DND-41 (cell line): ENCODE measurements at regions not wholly inside any gene's neighbourhood (a gene's known extent, or its start where the extent isn't known, plus 50 kb on each side); places are given as distances from the start of the nearest gene placed in this dataset.

Experiments used
- EZH2 ChIP-seq: IDR thresholded peaks from 3 replicates; pipeline ENCODE4 v1.6.1; 2012; ENCODE audit warnings: borderline replicate concordance, low read depth, mild to moderate bottlenecking, moderate library complexity, low read length, inconsistent platforms; ENCODE audit not compliant: severe bottlenecking
- TF ChIP-seq, protein P1 (sequence below): IDR thresholded peaks from 2 replicates; pipeline ENCODE4 v1.5.1; 2012; ENCODE audit warnings: borderline replicate concordance, low read length, moderate library complexity, mild to moderate bottlenecking; ENCODE audit not compliant: poor library complexity, severe bottlenecking; ENCODE audit errors: extremely low read depth

DNA sequence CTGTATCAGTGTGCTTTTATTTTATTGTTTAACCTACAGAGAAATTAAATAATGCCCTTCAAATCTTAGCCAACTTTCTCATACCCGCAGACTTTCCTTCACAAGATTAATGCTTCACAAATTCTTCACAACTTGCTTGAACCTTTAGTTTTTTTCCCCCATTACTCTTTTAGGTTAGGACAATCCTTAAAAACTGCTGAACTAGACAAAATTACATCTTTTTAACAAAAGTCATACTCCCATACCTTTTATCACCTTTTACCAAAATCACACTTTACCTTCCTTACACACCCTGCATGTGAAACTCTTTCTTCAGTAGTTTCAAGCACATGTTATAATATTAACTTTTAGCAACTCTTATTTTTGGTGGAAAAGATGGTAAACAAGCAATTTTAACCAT is 58.5 kb downstream of the SCGB2B2 start:
- TF ChIP-seq, protein P1, sequence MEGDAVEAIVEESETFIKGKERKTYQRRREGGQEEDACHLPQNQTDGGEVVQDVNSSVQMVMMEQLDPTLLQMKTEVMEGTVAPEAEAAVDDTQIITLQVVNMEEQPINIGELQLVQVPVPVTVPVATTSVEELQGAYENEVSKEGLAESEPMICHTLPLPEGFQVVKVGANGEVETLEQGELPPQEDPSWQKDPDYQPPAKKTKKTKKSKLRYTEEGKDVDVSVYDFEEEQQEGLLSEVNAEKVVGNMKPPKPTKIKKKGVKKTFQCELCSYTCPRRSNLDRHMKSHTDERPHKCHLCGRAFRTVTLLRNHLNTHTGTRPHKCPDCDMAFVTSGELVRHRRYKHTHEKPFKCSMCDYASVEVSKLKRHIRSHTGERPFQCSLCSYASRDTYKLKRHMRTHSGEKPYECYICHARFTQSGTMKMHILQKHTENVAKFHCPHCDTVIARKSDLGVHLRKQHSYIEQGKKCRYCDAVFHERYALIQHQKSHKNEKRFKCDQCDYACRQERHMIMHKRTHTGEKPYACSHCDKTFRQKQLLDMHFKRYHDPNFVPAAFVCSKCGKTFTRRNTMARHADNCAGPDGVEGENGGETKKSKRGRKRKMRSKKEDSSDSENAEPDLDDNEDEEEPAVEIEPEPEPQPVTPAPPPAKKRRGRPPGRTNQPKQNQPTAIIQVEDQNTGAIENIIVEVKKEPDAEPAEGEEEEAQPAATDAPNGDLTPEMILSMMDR: no peak
- no peak for TF ChIP-seq EZH2
